Prostate gland (tissue), 2 donors: ENCODE measurements at regions not wholly inside any gene's neighbourhood (a gene's known extent, or its start where the extent isn't known, plus 50 kb on each side); places are given as distances from the start of the nearest gene placed in this dataset.

Experiments used
- POLR2A ChIP-seq: fragments of 450-650 bp; IDR thresholded peaks from one replicate; pipeline ENCODE4 v1.6.1; 2016; ENCODE audit warnings: antibody characterized with exemption, mild to moderate bottlenecking
- TF ChIP-seq, protein P1 (sequence below), 4 experiments: fragments of 200-600 bp in 2 of 4; fragments of 450-650 bp in 2 of 4; sonication (generic) in 2 of 4; IDR thresholded peaks; 1 replicate in 3 of 4; 2 replicates in 1 of 4; pipeline ENCODE4 v1.5.1; 2016 to 2019; ENCODE audit warnings: antibody characterized with exemption in 4 of 4, mild to moderate bottlenecking in 2 of 4, moderate library complexity in 2 of 4

DNA sequence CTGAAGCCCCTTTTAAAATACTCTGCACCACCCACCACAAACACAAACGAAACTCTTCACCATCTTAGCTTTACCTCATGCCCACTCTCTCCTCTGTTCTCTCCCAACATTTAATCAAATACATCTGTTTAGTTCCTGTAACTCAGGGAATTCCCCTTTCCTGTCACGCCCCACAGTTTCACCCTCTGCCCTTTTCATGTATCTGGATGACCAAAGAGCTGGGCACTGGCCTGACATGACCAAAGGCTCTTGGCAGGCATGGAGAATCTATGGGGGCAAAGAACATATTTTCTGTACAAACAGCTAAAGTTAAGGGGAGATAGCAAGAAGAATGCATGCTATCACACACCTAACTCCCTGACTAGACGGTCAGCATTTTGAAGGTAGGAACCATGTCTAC, 270.0 kb downstream of the TBL1XR1 start:
- TF ChIP-seq, protein P1, sequence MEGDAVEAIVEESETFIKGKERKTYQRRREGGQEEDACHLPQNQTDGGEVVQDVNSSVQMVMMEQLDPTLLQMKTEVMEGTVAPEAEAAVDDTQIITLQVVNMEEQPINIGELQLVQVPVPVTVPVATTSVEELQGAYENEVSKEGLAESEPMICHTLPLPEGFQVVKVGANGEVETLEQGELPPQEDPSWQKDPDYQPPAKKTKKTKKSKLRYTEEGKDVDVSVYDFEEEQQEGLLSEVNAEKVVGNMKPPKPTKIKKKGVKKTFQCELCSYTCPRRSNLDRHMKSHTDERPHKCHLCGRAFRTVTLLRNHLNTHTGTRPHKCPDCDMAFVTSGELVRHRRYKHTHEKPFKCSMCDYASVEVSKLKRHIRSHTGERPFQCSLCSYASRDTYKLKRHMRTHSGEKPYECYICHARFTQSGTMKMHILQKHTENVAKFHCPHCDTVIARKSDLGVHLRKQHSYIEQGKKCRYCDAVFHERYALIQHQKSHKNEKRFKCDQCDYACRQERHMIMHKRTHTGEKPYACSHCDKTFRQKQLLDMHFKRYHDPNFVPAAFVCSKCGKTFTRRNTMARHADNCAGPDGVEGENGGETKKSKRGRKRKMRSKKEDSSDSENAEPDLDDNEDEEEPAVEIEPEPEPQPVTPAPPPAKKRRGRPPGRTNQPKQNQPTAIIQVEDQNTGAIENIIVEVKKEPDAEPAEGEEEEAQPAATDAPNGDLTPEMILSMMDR (IDR thresholded peaks at IDR 0.05) = no peak
- TF ChIP-seq POLR2A = no peak
